Pancreas (tissue), 10 donors: ENCODE measurements at regions not wholly inside any gene's neighbourhood (a gene's known extent, or its start where the extent isn't known, plus 50 kb on each side); places are given as distances from the start of the nearest gene placed in this dataset.
"Not testable (repeated sequence)": the region's sequence is repeated elsewhere in the genome, so short reads cannot be mapped to it uniquely, and the experiment has no call there.

ENCODE experiments used
- ATAC-seq, 4 donors: fragments of 200-7000 bp; cut with Tn5 transposase; one replicate each; pipeline versions ENCODE4 v1.8.0 to v1.9.1; 2020; ENCODE audit warnings: mild to moderate bottlenecking in 4 of 4, moderate library complexity in 4 of 4
- DNase-seq, 6 donors: peaks; one replicate each; pipeline ENCODE4 v3.0.0-alpha.2; 2020
- FAIRE-seq: peaks from 2 replicates; lab custom pipeline; 2012; peaks lifted over from hg19 to GRCh38; lab: Jason Lieb, UNC
- H3K27ac ChIP-seq, 4 donors: fragments of 200-600 bp; sonication (generic); 1 replicate in 3 of 4; 2 replicates in 1 of 4; pipeline versions ENCODE4 v1.5.0 to v1.8.0; 2020
- H3K27me3 ChIP-seq, 4 donors: fragments of 200-600 bp; one replicate each; pipeline ENCODE4 v1.8.0; 2021
- H3K36me3 ChIP-seq, 3 donors: fragments of 200-600 bp; sonication (generic) in 1 of 3; one replicate each; pipeline versions ENCODE4 v1.5.0 to v1.8.0; 2020 to 2021
- H3K4me1 ChIP-seq, 3 donors: fragments of 200-600 bp; one replicate each; pipeline ENCODE4 v1.8.0; 2021
- H3K4me3 ChIP-seq, 4 donors: fragments of 200-600 bp; sonication (generic) in 2 of 4; one replicate each; pipeline versions ENCODE4 v1.5.0 to v1.8.0; 2020 to 2021
- H3K9me3 ChIP-seq, 4 donors: fragments of 200-600 bp; one replicate each; pipeline ENCODE4 v1.8.0; 2021
- WGBS, 2 donors: extraction: QIAGEN DNeasy Blood & Tissue Kit; methylation state at CpG; one replicate each; pipeline ENCODE4 v1.1.7; 2013; 5-methylcytosine and 5-hydroxymethylcytosine counted together
- intact Hi-C, 3 donors: fragments of 100-400 bp; cut with DNase I; formaldehyde crosslinking; loops; one replicate each; pipeline versions ENCODE4 v1.11.1 to v1.14.2; 2022
- TF ChIP-seq, protein P1 (sequence below), 4 donors: fragments of 200-600 bp; sonication (generic) in 3 of 4; IDR thresholded peaks; one replicate each; pipeline versions ENCODE4 v1.5.0 to v1.8.0; 2021; ENCODE audit warnings: antibody characterized with exemption in 4 of 4
- donor health status: healthy with polysubstance abuse.
- donor health status: DM: no; HTN: no; CAD: no; lungs with moderate emphysema.
- donor health status: DM: no; HTN: no; CAD: no.
- donor health status: control.
- donor health status: control.
- donor health status: Bipolar disorder and iron deficiency.
- donor health status: DM: yes; HTN: yes; CAD: no.
- donor health status: DM: no; HTN: no; CAD: no.
- donor health status: DM: no; HTN: no; CAD: no.
- donor health status: DM: yes; HTN: yes; CAD: no.

DNA sequence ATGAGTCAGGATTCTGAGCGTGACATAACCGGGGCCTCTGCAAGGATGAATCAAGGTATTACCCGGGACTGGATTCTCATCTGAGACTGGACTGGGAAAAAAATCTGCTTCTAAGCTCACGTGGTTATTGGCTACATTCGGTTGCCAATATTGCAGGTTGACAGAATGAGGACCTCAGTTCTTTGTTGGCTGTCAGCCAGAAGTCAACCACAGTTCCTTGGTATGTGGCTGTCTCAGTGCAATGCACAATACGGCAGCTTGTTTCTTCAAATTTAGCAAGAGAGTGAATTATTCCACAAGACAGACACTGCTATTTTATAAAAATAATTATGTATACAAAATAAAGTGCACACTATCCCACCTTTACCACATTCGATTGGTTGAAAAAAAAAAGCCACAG is 424.2 kb downstream of the KLHL4 start:
- Histone ChIP-seq H3K4me3 (no peak overlapping the region), H3K27ac (no peak overlapping the region), H3K9me3 (no peaks in the 10 kb centered on the region), H3K4me1 (no peaks in the 10 kb centered on the region), H3K27me3 (peaks cover 0 to 8% (median 0%) of the 10 kb centered on the region in 4 donors), H3K36me3 (no peaks in the 10 kb centered on the region)
- intact Hi-C loops: no loop called here
- DNase-seq (no peak), FAIRE-seq (no peak), ATAC-seq (no peak)
- WGBS, 2 donors: 57 to 58% methylated on average over 7 of the region's 7 CpGs
- TF ChIP-seq, protein P1, sequence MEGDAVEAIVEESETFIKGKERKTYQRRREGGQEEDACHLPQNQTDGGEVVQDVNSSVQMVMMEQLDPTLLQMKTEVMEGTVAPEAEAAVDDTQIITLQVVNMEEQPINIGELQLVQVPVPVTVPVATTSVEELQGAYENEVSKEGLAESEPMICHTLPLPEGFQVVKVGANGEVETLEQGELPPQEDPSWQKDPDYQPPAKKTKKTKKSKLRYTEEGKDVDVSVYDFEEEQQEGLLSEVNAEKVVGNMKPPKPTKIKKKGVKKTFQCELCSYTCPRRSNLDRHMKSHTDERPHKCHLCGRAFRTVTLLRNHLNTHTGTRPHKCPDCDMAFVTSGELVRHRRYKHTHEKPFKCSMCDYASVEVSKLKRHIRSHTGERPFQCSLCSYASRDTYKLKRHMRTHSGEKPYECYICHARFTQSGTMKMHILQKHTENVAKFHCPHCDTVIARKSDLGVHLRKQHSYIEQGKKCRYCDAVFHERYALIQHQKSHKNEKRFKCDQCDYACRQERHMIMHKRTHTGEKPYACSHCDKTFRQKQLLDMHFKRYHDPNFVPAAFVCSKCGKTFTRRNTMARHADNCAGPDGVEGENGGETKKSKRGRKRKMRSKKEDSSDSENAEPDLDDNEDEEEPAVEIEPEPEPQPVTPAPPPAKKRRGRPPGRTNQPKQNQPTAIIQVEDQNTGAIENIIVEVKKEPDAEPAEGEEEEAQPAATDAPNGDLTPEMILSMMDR (IDR thresholded peaks at IDR 0.05): no peak

DNA sequence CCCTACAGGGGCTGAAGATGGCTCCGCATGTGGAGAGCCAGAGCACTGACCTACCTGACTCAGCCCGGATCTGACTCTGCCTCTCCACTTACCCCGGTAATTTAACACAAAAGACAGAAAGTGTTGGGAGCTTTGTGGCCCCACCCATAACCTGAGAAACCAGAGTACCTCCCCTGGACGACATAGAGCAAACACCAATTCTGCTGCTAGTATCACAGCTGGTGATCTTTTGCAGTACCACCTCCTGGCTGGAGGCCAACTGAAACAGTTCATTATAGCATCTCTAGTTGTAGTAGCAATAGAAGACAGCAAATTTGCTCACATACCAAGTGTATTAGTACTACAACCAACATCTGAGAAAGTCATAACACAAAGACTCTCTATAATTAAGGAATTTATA is 443.9 kb downstream of the KLHL4 start:
- DNase-seq (no peak), ATAC-seq (no peak), FAIRE-seq (no peak)
- intact Hi-C loops: no loop called here
- TF ChIP-seq, protein P1 (IDR thresholded peaks at IDR 0.05): no peak
- no peaks in the 10 kb centered on the region for H3K36me3 ChIP-seq
- H3K27me3 ChIP-seq: peaks cover 0 to 8% (median 0%) of the 10 kb centered on the region in 4 donors
- WGBS, 2 donors: 39% methylated on average over 4 of the region's 4 CpGs
- no peak overlapping the region for H3K4me3 ChIP-seq
- no peak overlapping the region for H3K27ac ChIP-seq
- H3K4me1 ChIP-seq: no peaks in the 10 kb centered on the region
- no peaks in the 10 kb centered on the region for H3K9me3 ChIP-seq

DNA sequence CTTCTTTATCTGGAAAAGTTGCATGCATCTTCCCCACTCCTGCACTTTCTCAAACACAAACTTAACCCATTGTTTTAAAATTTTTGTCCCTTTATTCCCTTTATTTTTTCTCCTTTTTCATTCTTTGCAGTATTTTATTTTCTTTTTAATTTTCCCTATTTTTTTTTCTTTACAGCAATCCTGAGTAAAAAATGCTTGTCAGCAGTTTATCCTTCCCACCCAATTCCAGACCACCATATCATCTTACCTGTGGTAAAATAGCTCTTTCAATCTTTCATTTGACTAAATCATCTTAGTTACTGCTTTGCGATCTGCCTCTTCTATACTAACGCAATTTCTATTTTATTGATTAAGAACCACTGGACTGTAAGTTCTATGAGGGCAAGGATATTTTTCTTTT is 450.5 kb downstream of the KLHL4 start:
- Histone ChIP-seq H3K36me3 (no peaks in the 10 kb centered on the region), H3K4me3 (no peak overlapping the region), H3K9me3 (no peaks in the 10 kb centered on the region), H3K27ac (no peak overlapping the region), H3K27me3 (peaks cover 0 to 1% (median 0%) of the 10 kb centered on the region in 4 donors), H3K4me1 (no peaks in the 10 kb centered on the region)
- DNase-seq (no peak), FAIRE-seq (no peak), ATAC-seq (no peak)
- intact Hi-C loops: no loop called here
- WGBS, 2 donors: 90 to 95% methylated on average over 2 of the region's 2 CpGs
- TF ChIP-seq, protein P1 (IDR thresholded peaks at IDR 0.05): no peak

DNA sequence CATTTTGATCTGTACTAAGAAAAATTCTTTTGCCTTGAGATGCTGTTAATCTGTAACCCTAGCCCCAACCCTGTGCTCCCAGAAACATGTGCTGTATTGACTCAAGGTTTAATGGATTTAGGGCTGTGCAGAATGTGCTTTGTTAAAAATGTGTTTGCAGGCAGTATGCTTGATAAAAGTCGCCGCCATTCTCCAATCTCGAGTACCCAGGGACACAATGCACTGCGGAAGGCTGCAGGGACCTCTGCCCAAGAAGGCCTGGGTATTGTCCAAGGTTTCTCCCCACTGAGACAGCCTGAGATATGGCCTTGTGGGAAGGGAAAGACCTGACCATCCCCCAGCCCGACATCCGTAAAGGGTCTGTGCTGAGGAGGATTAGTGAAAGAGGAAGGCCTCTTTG is 454.5 kb downstream of the KLHL4 start:
- ATAC-seq, DNase-seq, H3K4me1 ChIP-seq, H3K27ac ChIP-seq, H3K4me3 ChIP-seq, H3K36me3 ChIP-seq, H3K9me3 ChIP-seq, intact Hi-C loops, FAIRE-seq: not testable (repeated sequence)
- peaks cover 0 to 11% (median 0%) of the 10 kb centered on the region in 4 donors for H3K27me3 ChIP-seq
- WGBS, 2 donors: 31 to 36% methylated on average over 6 of the region's 6 CpGs

DNA sequence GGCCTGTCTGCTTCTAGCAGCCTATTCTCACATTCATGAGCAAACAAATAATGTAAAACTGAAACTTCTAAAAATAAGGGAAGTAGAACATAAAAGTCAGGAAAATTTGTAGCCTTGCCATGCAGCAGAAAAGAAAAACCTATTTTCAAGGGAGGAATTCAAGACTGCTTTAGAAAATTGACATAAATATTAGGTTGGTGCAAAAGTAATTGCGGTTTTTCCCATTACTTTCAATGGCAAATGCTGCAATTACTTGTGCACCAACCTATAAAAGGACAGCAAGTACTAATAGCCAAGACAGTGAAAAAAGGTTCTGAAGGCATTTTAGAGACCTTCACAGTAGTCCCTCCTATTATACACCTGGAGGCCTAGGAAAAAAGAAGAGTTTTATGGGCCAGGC is 457.8 kb downstream of the KLHL4 start:
- WGBS, 2 donors: 61 to 78% methylated on average over 1 of the region's 1 CpG
- no peaks in the 10 kb centered on the region for H3K36me3 ChIP-seq
- H3K27me3 ChIP-seq: peaks cover 0 to 11% (median 0%) of the 10 kb centered on the region in 4 donors
- no peak overlapping the region for H3K27ac ChIP-seq
- intact Hi-C loops: no loop called here
- TF ChIP-seq, protein P1 (IDR thresholded peaks at IDR 0.05): no peak
- DNase-seq (no peak), FAIRE-seq (no peak), ATAC-seq (no peak)
- no peak overlapping the region for H3K4me3 ChIP-seq
- no peaks in the 10 kb centered on the region for H3K9me3 ChIP-seq
- no peaks in the 10 kb centered on the region for H3K4me1 ChIP-seq

DNA sequence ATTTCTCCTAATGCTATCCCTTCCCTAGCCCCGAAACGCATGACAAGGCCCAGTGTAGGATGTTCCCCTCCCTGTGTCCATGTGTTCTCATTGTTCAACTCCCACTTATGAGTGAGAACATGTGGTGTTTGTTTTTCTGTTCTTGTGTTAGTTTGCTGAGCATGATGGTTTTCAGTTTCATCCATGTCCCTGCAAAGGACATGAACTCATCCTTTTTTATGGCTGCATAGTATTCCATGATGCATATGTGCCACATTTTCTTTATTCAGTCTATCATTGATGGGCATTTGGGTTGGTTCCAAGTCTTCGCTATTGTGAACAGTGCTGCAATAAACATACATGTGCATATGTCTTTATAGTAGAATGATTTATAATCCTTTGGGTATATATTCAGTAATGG is 490.3 kb downstream of the KLHL4 start:
- H3K4me1 ChIP-seq, H3K9me3 ChIP-seq, H3K36me3 ChIP-seq, H3K27ac ChIP-seq, FAIRE-seq, ATAC-seq, H3K27me3 ChIP-seq, H3K4me3 ChIP-seq, DNase-seq, intact Hi-C loops: not testable (repeated sequence)
- 73 to 80% methylated on average over 3 of the region's 3 CpGs for WGBS, 2 donors
